ENCODE measurements at regions not wholly inside any gene's neighbourhood (a gene's known extent, or its start where the extent isn't known, plus 50 kb on each side); places are given as distances from the start of the nearest gene placed in this dataset.
"Not testable (repeated sequence)": the region's sequence is repeated elsewhere in the genome, so short reads cannot be mapped to it uniquely, and the experiment has no call there.

- WGBS (ENCODE audit: insufficient coverage) = 87% methylated on average over 2 of the region's 2 CpGs
- no peak for DNase-seq
- no peak overlapping the region for H3K4me3 ChIP-seq (ENCODE audit: low read length)
- H3K9me3 ChIP-seq (replicated peaks; ENCODE audit: control insufficient read depth, low read depth, low read length) = no peaks in the 10 kb centered on the region
- H3K4me1 ChIP-seq (ENCODE audit: control insufficient read depth, insufficient read depth, low read length) = no peaks in the 10 kb centered on the region
- H3K27ac ChIP-seq (ENCODE audit: low read length) = no peak overlapping the region
- H3K27me3 ChIP-seq (ENCODE audit: control insufficient read depth, insufficient read depth, low read length) = no peaks in the 10 kb centered on the region
- no peaks in the 10 kb centered on the region for H3K36me3 ChIP-seq (ENCODE audit: control insufficient read depth, insufficient read depth, low read length)
These were observed 129.1 kb downstream of the TNFRSF21 start for GRCh38 chr6:47180633-47181032.

- no peaks in the 10 kb centered on the region for H3K36me3 ChIP-seq (ENCODE audit: control insufficient read depth, insufficient read depth, low read length)
- no peaks in the 10 kb centered on the region for H3K4me1 ChIP-seq (ENCODE audit: control insufficient read depth, insufficient read depth, low read length)
- no peak overlapping the region for H3K4me3 ChIP-seq (ENCODE audit: low read length)
- H3K27me3 ChIP-seq (ENCODE audit: control insufficient read depth, insufficient read depth, low read length) = no peaks in the 10 kb centered on the region
- no peaks in the 10 kb centered on the region for H3K9me3 ChIP-seq (replicated peaks; ENCODE audit: control insufficient read depth, low read depth, low read length)
- peak; percentile 33 for DNase-seq
- H3K27ac ChIP-seq (ENCODE audit: low read length) = no peak overlapping the region
These were observed 130.4 kb downstream of the TNFRSF21 start for GRCh38 chr6:47179286-47179685.

- no peaks in the 10 kb centered on the region for H3K27me3 ChIP-seq (ENCODE audit: control insufficient read depth, insufficient read depth, low read length)
- H3K36me3 ChIP-seq (ENCODE audit: control insufficient read depth, insufficient read depth, low read length) = no peaks in the 10 kb centered on the region
- no peaks in the 10 kb centered on the region for H3K9me3 ChIP-seq (replicated peaks; ENCODE audit: control insufficient read depth, low read depth, low read length)
- no peak overlapping the region for H3K27ac ChIP-seq (ENCODE audit: low read length)
- H3K4me3 ChIP-seq (ENCODE audit: low read length) = no peak overlapping the region
- no peaks in the 10 kb centered on the region for H3K4me1 ChIP-seq (ENCODE audit: control insufficient read depth, insufficient read depth, low read length)
- DNase-seq = no peak
- 87% methylated on average over 3 of the region's 3 CpGs for WGBS (ENCODE audit: insufficient coverage)
These were observed 133.5 kb upstream of the ADGRF1 start for GRCh38 chr6:47175656-47176055.

- no peak overlapping the region for H3K27ac ChIP-seq (ENCODE audit: low read length)
- H3K9me3 ChIP-seq (replicated peaks; ENCODE audit: control insufficient read depth, low read depth, low read length) = no peaks in the 10 kb centered on the region
- H3K36me3 ChIP-seq (ENCODE audit: control insufficient read depth, insufficient read depth, low read length) = no peaks in the 10 kb centered on the region
- no peaks in the 10 kb centered on the region for H3K27me3 ChIP-seq (ENCODE audit: control insufficient read depth, insufficient read depth, low read length)
- 70% methylated on average over 3 of the region's 4 CpGs for WGBS (ENCODE audit: insufficient coverage)
- no peak overlapping the region for H3K4me3 ChIP-seq (ENCODE audit: low read length)
- no peaks in the 10 kb centered on the region for H3K4me1 ChIP-seq (ENCODE audit: control insufficient read depth, insufficient read depth, low read length)
- no peak for DNase-seq
These were observed 132.4 kb upstream of the ADGRF1 start for GRCh38 chr6:47174502-47175023.

GRCh38 chr6:47174063-47174462, 131.9 kb upstream of the ADGRF1 start:
- not testable (repeated sequence) for H3K4me1 ChIP-seq (ENCODE audit: control insufficient read depth, insufficient read depth, low read length); H3K4me3 ChIP-seq (ENCODE audit: low read length); H3K36me3 ChIP-seq (ENCODE audit: control insufficient read depth, insufficient read depth, low read length); H3K9me3 ChIP-seq (replicated peaks; ENCODE audit: control insufficient read depth, low read depth, low read length); H3K27ac ChIP-seq (ENCODE audit: low read length); DNase-seq; H3K27me3 ChIP-seq (ENCODE audit: control insufficient read depth, insufficient read depth, low read length)
- WGBS (ENCODE audit: insufficient coverage) = 92% methylated on average over 2 of the region's 4 CpGs

- DNase-seq; H3K9me3 ChIP-seq (replicated peaks; ENCODE audit: control insufficient read depth, low read depth, low read length); H3K36me3 ChIP-seq (ENCODE audit: control insufficient read depth, insufficient read depth, low read length); H3K4me3 ChIP-seq (ENCODE audit: low read length); H3K27me3 ChIP-seq (ENCODE audit: control insufficient read depth, insufficient read depth, low read length); H3K27ac ChIP-seq (ENCODE audit: low read length); H3K4me1 ChIP-seq (ENCODE audit: control insufficient read depth, insufficient read depth, low read length): not testable (repeated sequence)
- no CpG with 5 or more reads among the region's 3 CpGs for WGBS (ENCODE audit: insufficient coverage)
These were observed 131.0 kb upstream of the ADGRF1 start for GRCh38 chr6:47173145-47173544.

GRCh38 chr6:47170617-47170947, 128.4 kb upstream of the ADGRF1 start:
- Histone ChIP-seq H3K4me3 (ENCODE audit: low read length) (no peak overlapping the region), H3K36me3 (ENCODE audit: control insufficient read depth, insufficient read depth, low read length) (no peaks in the 10 kb centered on the region), H3K9me3 (replicated peaks; ENCODE audit: control insufficient read depth, low read depth, low read length) (no peaks in the 10 kb centered on the region), H3K4me1 (ENCODE audit: control insufficient read depth, insufficient read depth, low read length) (no peaks in the 10 kb centered on the region), H3K27me3 (ENCODE audit: control insufficient read depth, insufficient read depth, low read length) (no peaks in the 10 kb centered on the region), H3K27ac (ENCODE audit: low read length) (no peak overlapping the region)
- WGBS (ENCODE audit: insufficient coverage) = 33% methylated on average over 1 of the region's 3 CpGs
- no peak for DNase-seq

- no CpG with 5 or more reads among the region's 1 CpG for WGBS (ENCODE audit: insufficient coverage)
- Histone ChIP-seq H3K9me3 (replicated peaks; ENCODE audit: control insufficient read depth, low read depth, low read length) (no peaks in the 10 kb centered on the region), H3K36me3 (ENCODE audit: control insufficient read depth, insufficient read depth, low read length) (no peaks in the 10 kb centered on the region), H3K27ac (ENCODE audit: low read length) (no peak overlapping the region), H3K27me3 (ENCODE audit: control insufficient read depth, insufficient read depth, low read length) (no peaks in the 10 kb centered on the region), H3K4me1 (ENCODE audit: control insufficient read depth, insufficient read depth, low read length) (no peaks in the 10 kb centered on the region), H3K4me3 (ENCODE audit: low read length) (no peak overlapping the region)
- peak; percentile 46 for DNase-seq
These were observed 127.9 kb upstream of the ADGRF1 start for GRCh38 chr6:47169785-47170616.

- Histone ChIP-seq H3K9me3 (replicated peaks; ENCODE audit: control insufficient read depth, low read depth, low read length) (no peaks in the 10 kb centered on the region), H3K36me3 (ENCODE audit: control insufficient read depth, insufficient read depth, low read length) (no peaks in the 10 kb centered on the region), H3K27me3 (ENCODE audit: control insufficient read depth, insufficient read depth, low read length) (no peaks in the 10 kb centered on the region), H3K4me1 (ENCODE audit: control insufficient read depth, insufficient read depth, low read length) (no peaks in the 10 kb centered on the region), H3K4me3 (ENCODE audit: low read length) (no peak overlapping the region), H3K27ac (ENCODE audit: low read length) (no peak overlapping the region)
- no CpG with 5 or more reads among the region's 2 CpGs for WGBS (ENCODE audit: insufficient coverage)
- peak; percentile 19 for DNase-seq
These were observed 126.0 kb upstream of the ADGRF1 start for GRCh38 chr6:47168180-47168579.

GRCh38 chr6:47165918-47166317, 123.8 kb upstream of the ADGRF1 start:
- no peak overlapping the region for H3K27ac ChIP-seq (ENCODE audit: low read length)
- no peaks in the 10 kb centered on the region for H3K36me3 ChIP-seq (ENCODE audit: control insufficient read depth, insufficient read depth, low read length)
- H3K4me3 ChIP-seq (ENCODE audit: low read length) = no peak overlapping the region
- WGBS (ENCODE audit: insufficient coverage) = no CpG with 5 or more reads among the region's 1 CpG
- no peaks in the 10 kb centered on the region for H3K9me3 ChIP-seq (replicated peaks; ENCODE audit: control insufficient read depth, low read depth, low read length)
- peak; percentile 53 for DNase-seq
- no peaks in the 10 kb centered on the region for H3K4me1 ChIP-seq (ENCODE audit: control insufficient read depth, insufficient read depth, low read length)
- no peaks in the 10 kb centered on the region for H3K27me3 ChIP-seq (ENCODE audit: control insufficient read depth, insufficient read depth, low read length)

GRCh38 chr6:47164877-47165276, 122.7 kb upstream of the ADGRF1 start:
- no peaks in the 10 kb centered on the region for H3K27me3 ChIP-seq (ENCODE audit: control insufficient read depth, insufficient read depth, low read length)

More at GRCh38 chr6:47164877-47165276, 122.7 kb upstream of the ADGRF1 start:
- no peaks in the 10 kb centered on the region for H3K36me3 ChIP-seq (ENCODE audit: control insufficient read depth, insufficient read depth, low read length)
- H3K27ac ChIP-seq (ENCODE audit: low read length) = no peak overlapping the region
- DNase-seq = no peak
- H3K4me1 ChIP-seq (ENCODE audit: control insufficient read depth, insufficient read depth, low read length) = no peaks in the 10 kb centered on the region
- H3K4me3 ChIP-seq (ENCODE audit: low read length) = no peak overlapping the region
- no peaks in the 10 kb centered on the region for H3K9me3 ChIP-seq (replicated peaks; ENCODE audit: control insufficient read depth, low read depth, low read length)
